Keratinocyte (primary cell): ENCODE measurements at regions not wholly inside any gene's neighbourhood (a gene's known extent, or its start where the extent isn't known, plus 50 kb on each side); places are given as distances from the start of the nearest gene placed in this dataset.

Experiments
- EZH2 ChIP-seq: IDR thresholded peaks from one replicate; pipeline ENCODE4 v1.6.1; 2012; ENCODE audit warnings: inconsistent platforms, mild to moderate bottlenecking, low read length, moderate library complexity
- TF ChIP-seq, protein P1 (sequence below), 3 experiments: IDR thresholded peaks in 1 of 3; conservative IDR thresholded peaks in 1 of 3; optimal IDR thresholded peaks in 1 of 3; 2 replicates in 2 of 3; 3 replicates in 1 of 3; pipeline versions ENCODE3 to v1.5.1; 2011; ENCODE audit warnings: low read length in 3 of 3, mild to moderate bottlenecking in 3 of 3, moderate library complexity in 2 of 3, control low read depth in 1 of 3, inconsistent platforms in 1 of 3; ENCODE audit not compliant: insufficient read depth in 2 of 3; ENCODE audit errors: extremely low read depth in 1 of 3

DNA sequence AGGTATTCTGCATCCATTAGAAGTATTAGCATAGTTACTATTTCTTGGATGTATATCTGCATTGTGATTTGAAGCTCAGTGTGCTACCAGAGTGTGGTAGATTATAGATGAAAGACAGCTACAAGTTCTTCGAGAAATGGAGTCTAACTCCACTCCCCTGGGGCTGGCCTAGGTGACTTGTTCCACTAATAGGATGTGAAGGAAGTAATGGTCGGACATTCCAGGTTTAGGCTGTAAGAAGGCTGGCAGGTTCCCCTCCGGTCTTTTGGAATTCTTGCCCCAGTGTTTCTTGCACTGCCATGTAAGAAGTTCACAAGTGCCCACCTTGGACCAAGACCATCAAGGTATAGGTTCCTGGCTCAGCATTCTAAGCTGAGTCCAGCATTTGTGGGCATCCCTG is 236.4 kb downstream of the FLRT2 start:
- TF ChIP-seq, protein P1, sequence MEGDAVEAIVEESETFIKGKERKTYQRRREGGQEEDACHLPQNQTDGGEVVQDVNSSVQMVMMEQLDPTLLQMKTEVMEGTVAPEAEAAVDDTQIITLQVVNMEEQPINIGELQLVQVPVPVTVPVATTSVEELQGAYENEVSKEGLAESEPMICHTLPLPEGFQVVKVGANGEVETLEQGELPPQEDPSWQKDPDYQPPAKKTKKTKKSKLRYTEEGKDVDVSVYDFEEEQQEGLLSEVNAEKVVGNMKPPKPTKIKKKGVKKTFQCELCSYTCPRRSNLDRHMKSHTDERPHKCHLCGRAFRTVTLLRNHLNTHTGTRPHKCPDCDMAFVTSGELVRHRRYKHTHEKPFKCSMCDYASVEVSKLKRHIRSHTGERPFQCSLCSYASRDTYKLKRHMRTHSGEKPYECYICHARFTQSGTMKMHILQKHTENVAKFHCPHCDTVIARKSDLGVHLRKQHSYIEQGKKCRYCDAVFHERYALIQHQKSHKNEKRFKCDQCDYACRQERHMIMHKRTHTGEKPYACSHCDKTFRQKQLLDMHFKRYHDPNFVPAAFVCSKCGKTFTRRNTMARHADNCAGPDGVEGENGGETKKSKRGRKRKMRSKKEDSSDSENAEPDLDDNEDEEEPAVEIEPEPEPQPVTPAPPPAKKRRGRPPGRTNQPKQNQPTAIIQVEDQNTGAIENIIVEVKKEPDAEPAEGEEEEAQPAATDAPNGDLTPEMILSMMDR (optimal IDR thresholded peaks at IDR 0.05 in 1 of 3, IDR thresholded peaks at IDR 0.05 in 1 of 3, conservative IDR thresholded peaks at IDR 0.05 in 1 of 3; ENCODE audit: extremely low read depth in 1 of 3, insufficient read depth in 2 of 3, low read length in 3 of 3) = no peak
- TF ChIP-seq EZH2 = no peak
